Esophagus squamous epithelium (tissue), 5 donors: ENCODE measurements at regions not wholly inside any gene's neighbourhood (a gene's known extent, or its start where the extent isn't known, plus 50 kb on each side); places are given as distances from the start of the nearest gene placed in this dataset.

ENCODE experiments used
- DNase-seq: peaks from one replicate; lab custom pipeline; 2025; lab: John Stamatoyannopoulos, UW
- H3K27ac ChIP-seq, 4 donors: fragments of 200-600 bp; sonication (generic); one replicate each; pipeline ENCODE4 v1.5.1; 2016 to 2019; ENCODE audit warnings: mild to moderate bottlenecking in 1 of 4
- H3K27me3 ChIP-seq, 4 donors: fragments of 200-600 bp; sonication (generic); 1 replicate in 3 of 4; 2 replicates in 1 of 4; pipeline versions ENCODE4 v1.5.1 to v1.6.0; 2017 to 2021; ENCODE audit warnings: antibody characterized with exemption in 1 of 4
- H3K36me3 ChIP-seq, 3 donors: fragments of 200-600 bp; sonication (generic); one replicate each; pipeline ENCODE4 v1.5.1; 2016 to 2019
- H3K4me1 ChIP-seq, 3 donors: fragments of 200-600 bp; sonication (generic); one replicate each; pipeline ENCODE4 v1.5.1; 2017 to 2019
- H3K4me3 ChIP-seq, 4 donors: fragments of 200-600 bp; sonication (generic); 1 replicate in 3 of 4; 2 replicates in 1 of 4; pipeline ENCODE4 v1.5.1; 2016 to 2019; ENCODE audit warnings: mild to moderate bottlenecking in 2 of 4, moderate library complexity in 1 of 4
- H3K9me3 ChIP-seq, 3 donors: fragments of 200-600 bp; sonication (generic); one replicate each; pipeline ENCODE4 v1.5.1; 2016 to 2019
- CTCF ChIP-seq, 6 experiments: fragments of 450-650 bp in 4 of 6; fragments of 200-600 bp in 2 of 6; sonication (generic) in 2 of 6; IDR thresholded peaks; one replicate each; pipeline ENCODE4 v1.5.1; 2016 to 2019; ENCODE audit warnings: antibody characterized with exemption in 6 of 6, mild to moderate bottlenecking in 4 of 6, moderate library complexity in 4 of 6
- POLR2A ChIP-seq, 4 donors: fragments of 450-650 bp; IDR thresholded peaks; one replicate each; pipeline ENCODE4 v1.6.1; 2017; ENCODE audit warnings: antibody characterized with exemption in 4 of 4, mild to moderate bottlenecking in 4 of 4, moderate library complexity in 3 of 4
- WGBS, 2 donors: methylation state at CpG; one replicate each; pipeline ENCODE4 v1.1.5; 2018; 5-methylcytosine and 5-hydroxymethylcytosine counted together
- intact Hi-C: fragments of 100-400 bp; cut with DNase I; formaldehyde crosslinking; loops from one replicate; pipeline ENCODE4 v1.15.0; 2022
- donor health status: DM: yes; HTN: yes; CAD: no.

GRCh38 chr5:109929376-109929775 is 239.6 kb downstream of the MAN2A1 start:
- H3K4me3 ChIP-seq: no peak overlapping the region
- no peak for DNase-seq

GRCh38 chr5:109929911-109930310 is 240.2 kb downstream of the MAN2A1 start:
- Histone ChIP-seq H3K4me1 (no peaks in the 10 kb centered on the region), H3K27me3 (no peaks in the 10 kb centered on the region), H3K36me3 (no peaks in the 10 kb centered on the region), H3K4me3 (no peak overlapping the region), H3K9me3 (no peaks in the 10 kb centered on the region), H3K27ac (no peak overlapping the region)
- intact Hi-C loops: no loop called here
- DNase-seq: no peak
- 60 to 61% methylated on average over 1 of the region's 1 CpG for WGBS, 2 donors
- TF ChIP-seq CTCF (IDR thresholded peaks at IDR 0.05) (no peak), POLR2A (IDR thresholded peaks at IDR 0.05) (no peak)

More at GRCh38 chr5:109929376-109929775, 239.6 kb downstream of the MAN2A1 start:
- no peaks in the 10 kb centered on the region for H3K9me3 ChIP-seq
- H3K27ac ChIP-seq: no peak overlapping the region
- WGBS, 2 donors: 52 to 54% methylated on average over 4 of the region's 4 CpGs
- H3K36me3 ChIP-seq: no peaks in the 10 kb centered on the region
- no peaks in the 10 kb centered on the region for H3K27me3 ChIP-seq
- TF ChIP-seq CTCF (IDR thresholded peaks at IDR 0.05) (no peak), POLR2A (IDR thresholded peaks at IDR 0.05) (no peak)
- intact Hi-C loops: no loop called here
- no peaks in the 10 kb centered on the region for H3K4me1 ChIP-seq

- intact Hi-C loops: no loop called here
- no peak overlapping the region for H3K4me3 ChIP-seq
- TF ChIP-seq POLR2A (IDR thresholded peaks at IDR 0.05) (no peak), CTCF (IDR thresholded peaks at IDR 0.05) (no peak)
- no peak for DNase-seq
- no peaks in the 10 kb centered on the region for H3K36me3 ChIP-seq
- no peaks in the 10 kb centered on the region for H3K27me3 ChIP-seq
- H3K4me1 ChIP-seq: no peaks in the 10 kb centered on the region
- H3K9me3 ChIP-seq: no peaks in the 10 kb centered on the region
- 80 to 86% methylated on average over 6 to 8 of the region's 8 CpGs for WGBS, 2 donors
- no peak overlapping the region for H3K27ac ChIP-seq
Observed at GRCh38 chr5:109931049-109931780, 241.5 kb downstream of the MAN2A1 start.

- TF ChIP-seq CTCF (IDR thresholded peaks at IDR 0.05): no peak
- no peak for TF ChIP-seq POLR2A (IDR thresholded peaks at IDR 0.05)
- WGBS, 2 donors: 68% methylated on average over 2 of the region's 2 CpGs
- Histone ChIP-seq H3K9me3 (peaks cover 0 to 7% (median 0%) of the 10 kb centered on the region in 3 donors), H3K4me3 (no peak overlapping the region), H3K36me3 (no peaks in the 10 kb centered on the region), H3K27ac (no peak overlapping the region), H3K27me3 (no peaks in the 10 kb centered on the region), H3K4me1 (no peaks in the 10 kb centered on the region)
- no peak for DNase-seq
- intact Hi-C loops: no loop called here
Observed at GRCh38 chr5:109935833-109936490, 246.2 kb downstream of the MAN2A1 start.

- H3K27ac ChIP-seq: no peak overlapping the region
- no peak for TF ChIP-seq POLR2A (IDR thresholded peaks at IDR 0.05)
- TF ChIP-seq CTCF (IDR thresholded peaks at IDR 0.05): no peak
- peaks cover 0 to 7% (median 0%) of the 10 kb centered on the region in 3 donors for H3K9me3 ChIP-seq
- no peaks in the 10 kb centered on the region for H3K36me3 ChIP-seq
- WGBS, 2 donors: 60 to 70% methylated on average over 2 of the region's 2 CpGs
- intact Hi-C loops: no loop called here
- no peaks in the 10 kb centered on the region for H3K4me1 ChIP-seq
- H3K4me3 ChIP-seq: no peak overlapping the region
- H3K27me3 ChIP-seq: no peaks in the 10 kb centered on the region
- DNase-seq: no peak
Observed at GRCh38 chr5:109936996-109937395, 247.3 kb downstream of the MAN2A1 start.
